HepG2 (cell line): ENCODE measurements at regions not wholly inside any gene's neighbourhood (a gene's known extent, or its start where the extent isn't known, plus 50 kb on each side); places are given as distances from the start of the nearest gene placed in this dataset.

Source experiments
- ATAC-seq: fragments of 200-7000 bp; cut with Tn5 transposase; 3 replicates; pipeline ENCODE4 v1.9.1; 2020; ENCODE audit warnings: mild to moderate bottlenecking, moderate library complexity
- BruUV-seq: library from RNA; stranded (reverse); fragments of 400-500 nt; replicated peaks from 2 replicates; lab custom pipeline; 2021; lab: Mats Ljungman, UMichigan
- CTCF ChIA-PET: fragments of 300-600 bp; formaldehyde crosslinking; extraction: SDS; loops from one replicate; lab custom pipeline; 2021; ENCODE audit warnings: low total read pairs, inconsistent platforms, low intra/inter-chr PET ratio; lab: Yijun Ruan, JAX
- POLR2A ChIA-PET: fragments of 350-600 bp; sonication (Branson Sonifier 250); formaldehyde crosslinking; loops from one replicate; lab custom pipeline; 2020; ENCODE audit warnings: antibody characterized with exemption, inconsistent platforms; lab: Yijun Ruan, JAX
- DNase-seq: peaks from one replicate; pipeline ENCODE4 v3.0.0-alpha.2; 2015; ENCODE audit warnings: low spot score
- FAIRE-seq: peaks from 3 replicates; lab custom pipeline; 2011; peaks lifted over from hg19 to GRCh38; lab: Jason Lieb, UNC
- H2AFZ ChIP-seq: one replicate; pipeline ENCODE4 v1.6.1; 2011; ENCODE audit warnings: low read length, inconsistent platforms
- H3K27ac ChIP-seq: fragments of 300-600 bp; 3 replicates; pipeline ENCODE4 v1.8.0; 2011; ENCODE audit warnings: mixed run types, mild to moderate bottlenecking, mixed read lengths, low read length, inconsistent platforms; ENCODE audit not compliant: insufficient read depth; ENCODE audit errors: extremely low read length
- H3K27me3 ChIP-seq, 2 experiments: fragments of 200-600 bp in 1 of 2; 2 replicates in 1 of 2; 3 replicates in 1 of 2; pipeline versions ENCODE4 v1.6.0 to v1.8.0; 2011; ENCODE audit warnings: low read length in 2 of 2, mild to moderate bottlenecking in 2 of 2, moderate library complexity in 2 of 2, inconsistent platforms in 1 of 2; ENCODE audit not compliant: insufficient read depth in 2 of 2, control insufficient read depth in 1 of 2
- H3K36me3 ChIP-seq, 2 experiments: fragments of 200-600 bp in 1 of 2; replicated peaks in 1 of 2; 2 replicates in 1 of 2; 3 replicates in 1 of 2; pipeline versions ENCODE4 v1.5.1 to v1.8.0; 2011; ENCODE audit warnings: low read length in 2 of 2, inconsistent platforms in 1 of 2; ENCODE audit not compliant: insufficient read depth in 2 of 2, control insufficient read depth in 1 of 2
- H3K4me1 ChIP-seq: 2 replicates; pipeline ENCODE4 v1.5.1; 2012; ENCODE audit warnings: low read length, inconsistent platforms; ENCODE audit not compliant: insufficient read depth
- H3K4me2 ChIP-seq: 2 replicates; pipeline ENCODE4 v1.6.0; 2011; ENCODE audit warnings: low read depth, low read length, inconsistent platforms
- H3K4me3 ChIP-seq, 3 experiments: fragments of 200-600 bp in 1 of 3; sonication (generic), shearing (Covaris generic) in 1 of 3; replicated peaks in 1 of 3; 2 replicates each; pipeline ENCODE4 v1.5.1; 2011 to 2016; ENCODE audit warnings: low read length in 3 of 3, inconsistent platforms in 2 of 3, low read depth in 2 of 3, mild to moderate bottlenecking in 2 of 3, control low read depth in 1 of 3, mixed read lengths in 1 of 3; ENCODE audit not compliant: insufficient read depth in 1 of 3
- H3K79me2 ChIP-seq: one replicate; pipeline ENCODE4 v1.6.1; 2011; ENCODE audit warnings: low read length, inconsistent platforms; ENCODE audit not compliant: insufficient read depth
- H3K9ac ChIP-seq: 2 replicates; pipeline ENCODE4 v1.6.0; 2011; ENCODE audit warnings: mild to moderate bottlenecking, low read depth, low read length, inconsistent platforms; ENCODE audit not compliant: insufficient read depth
- H3K9me3 ChIP-seq: 2 replicates; pipeline ENCODE4 v1.5.1; 2012; ENCODE audit warnings: mild to moderate bottlenecking, low read length
- H4K20me1 ChIP-seq: 2 replicates; pipeline ENCODE4 v1.6.0; 2011; ENCODE audit warnings: inconsistent platforms, mild to moderate bottlenecking, low read length, moderate library complexity; ENCODE audit not compliant: insufficient read depth
- ATM ChIP-seq: fragments of 450-650 bp; IDR thresholded peaks from 2 replicates; pipeline ENCODE4 v1.7.1; 2017; ENCODE audit warnings: mild to moderate bottlenecking, borderline replicate concordance
- FOXA3 ChIP-seq: IDR thresholded peaks from 2 replicates; pipeline ENCODE4 v1.6.1; 2016; ENCODE audit warnings: missing genetic modification reagents, missing compliant biosample characterization
- GTF2F1 ChIP-seq: fragments of 150-350 bp; IDR thresholded peaks from 2 replicates; pipeline ENCODE4 v1.6.1; 2014; ENCODE audit warnings: low read length
- HIVEP1 ChIP-seq: sonication (generic); formaldehyde crosslinking; IDR thresholded peaks from 2 replicates; pipeline ENCODE4 v1.4.0; 2020; ENCODE audit warnings: mild to moderate bottlenecking, missing genetic modification reagents
- HMG20B ChIP-seq: conservative IDR thresholded peaks from 2 replicates; pipeline ENCODE4 v1.6.1; 2016; ENCODE audit warnings: missing genetic modification reagents, missing compliant biosample characterization
- HNF4A ChIP-seq: sonication (generic); formaldehyde crosslinking; IDR thresholded peaks from 2 replicates; pipeline ENCODE4 v1.4.0; 2020; ENCODE audit warnings: missing genetic modification reagents
- HNRNPH1 ChIP-seq: fragments of 200-400 bp; formaldehyde crosslinking; optimal IDR thresholded peaks from 2 replicates; pipeline ENCODE3; 2017; ENCODE audit warnings: mild to moderate bottlenecking, low read depth, low read length
- MLXIP ChIP-seq: sonication (generic); formaldehyde crosslinking; IDR thresholded peaks from 2 replicates; pipeline ENCODE4 v1.9.0; 2021; ENCODE audit warnings: missing genetic modification reagents, borderline replicate concordance
- ONECUT2 ChIP-seq: sonication (generic); formaldehyde crosslinking; IDR thresholded peaks from 2 replicates; pipeline ENCODE4 v1.4.0; 2020; ENCODE audit warnings: missing genetic modification reagents
- PATZ1 ChIP-seq: sonication (generic); formaldehyde crosslinking; IDR thresholded peaks from 2 replicates; pipeline ENCODE4 v1.4.0; 2020; ENCODE audit warnings: missing genetic modification reagents
- PHF20 ChIP-seq: sonication (generic); formaldehyde crosslinking; IDR thresholded peaks from 2 replicates; pipeline ENCODE4 v1.5.0; 2020; ENCODE audit warnings: mild to moderate bottlenecking, missing genetic modification reagents
- POLR2G ChIP-seq: fragments of 200-400 bp; formaldehyde crosslinking; IDR thresholded peaks from 2 replicates; pipeline ENCODE4 v1.6.1; 2018; ENCODE audit warnings: mild to moderate bottlenecking, low read depth, low read length, moderate library complexity
- ZKSCAN5 ChIP-seq: sonication (generic); formaldehyde crosslinking; IDR thresholded peaks from 2 replicates; pipeline ENCODE4 v1.5.1; 2020; ENCODE audit warnings: mild to moderate bottlenecking, missing genetic modification reagents
- ZNF180 ChIP-seq: sonication (generic); formaldehyde crosslinking; IDR thresholded peaks from 2 replicates; pipeline ENCODE4 v1.4.0; 2020; ENCODE audit warnings: low read depth, missing genetic modification reagents, borderline replicate concordance
- ZNF597 ChIP-seq: sonication (generic); formaldehyde crosslinking; IDR thresholded peaks from 2 replicates; pipeline ENCODE4 v1.5.0; 2020; ENCODE audit warnings: missing genetic modification reagents
- ZNF878 ChIP-seq: sonication (generic); formaldehyde crosslinking; IDR thresholded peaks from 2 replicates; pipeline ENCODE4 v1.8.1; 2023; ENCODE audit warnings: mild to moderate bottlenecking, missing genetic modification reagents, moderate library complexity
- WGBS: methylation state at CpG from one replicate; pipeline ENCODE4 v1.1.6; 2017; ENCODE audit warnings: low lambda C conversion rate; 5-methylcytosine and 5-hydroxymethylcytosine counted together
- in situ Hi-C: cut with HindIII; loops from 2 replicates; pipeline ENCODE4 v1.10.0; 2017; ENCODE audit warnings: low pct_unique_long_range_greater_than_20kb; ENCODE audit not compliant: extremely low pct_ligation_motif_present
- intact Hi-C: fragments of 100-400 bp; cut with micrococcal nuclease; formaldehyde crosslinking; loops from one replicate; pipeline ENCODE4 v1.10.0; 2022; ENCODE audit not compliant: unreplicated experiment

- TF ChIP-seq ATM (no peak), PHF20 (no peak), ZKSCAN5 (CRISPR knock-in tag) (no peak), FOXA3 (CRISPR knock-in tag) (no peak), HMG20B (CRISPR knock-in tag) (no peak), ZNF180 (no peak), ZNF597 (no peak), ONECUT2 (CRISPR knock-in tag) (no peak), HIVEP1 (CRISPR knock-in tag) (no peak), GTF2F1 (no peak), MLXIP (CRISPR knock-in tag) (no peak), ZNF878 (CRISPR knock-in tag) (no peak)
- TF ChIP-seq, all 625 proteins: peak for 0
These were observed 157.0 kb upstream of the RBM19 start (continued) for GRCh38 chr12:114123108-114123507.

- H3K36me3 ChIP-seq: no peaks in the 10 kb centered on the region
- intact Hi-C loops: no loop called here
- no peaks in the 10 kb centered on the region for H4K20me1 ChIP-seq
- no peak overlapping the region for H3K9ac ChIP-seq
- H3K27me3 ChIP-seq: peaks cover 0 to 4% of the 10 kb centered on the region in 2 experiments; a peak in 1 of 5 replicates
- H3K4me3 ChIP-seq: no peak overlapping the region
- no peak overlapping the region for H3K27ac ChIP-seq
- H3K4me2 ChIP-seq: no peak overlapping the region
- TF ChIP-seq HNF4A (CRISPR knock-in tag): 0 out of 2 replicates have a peak, but pooled peaks have one; percentile 4
- no peak for TF ChIP-seq HNRNPH1
- no peak for TF ChIP-seq PATZ1
- no peak for TF ChIP-seq POLR2G
- TF ChIP-seq, all 625 proteins: peak for 1
- in situ Hi-C loops: no loop called here
- 0% methylated on average over 2 of the region's 3 CpGs for WGBS
- DNase-seq (no peak), ATAC-seq (no peak), FAIRE-seq (no peak)
- BruUV-seq: no TSS peak
- H3K9me3 ChIP-seq: no peaks in the 10 kb centered on the region
- no peak overlapping the region for H2AFZ ChIP-seq
- ChIA-PET CTCF (no interaction called here), POLR2A (no interaction called here)
- H3K79me2 ChIP-seq: no peaks in the 10 kb centered on the region
- 0 out of 2 replicates have a peak, but pooled peaks cover 5% of the 10 kb centered on the region for H3K4me1 ChIP-seq
These were observed 155.9 kb upstream of the RBM19 start for GRCh38 chr12:114122016-114122415.
